ENCODE measurements at regions not wholly inside any gene's neighbourhood (a gene's known extent, or its start where the extent isn't known, plus 50 kb on each side); places are given as distances from the start of the nearest gene placed in this dataset.

DNA sequence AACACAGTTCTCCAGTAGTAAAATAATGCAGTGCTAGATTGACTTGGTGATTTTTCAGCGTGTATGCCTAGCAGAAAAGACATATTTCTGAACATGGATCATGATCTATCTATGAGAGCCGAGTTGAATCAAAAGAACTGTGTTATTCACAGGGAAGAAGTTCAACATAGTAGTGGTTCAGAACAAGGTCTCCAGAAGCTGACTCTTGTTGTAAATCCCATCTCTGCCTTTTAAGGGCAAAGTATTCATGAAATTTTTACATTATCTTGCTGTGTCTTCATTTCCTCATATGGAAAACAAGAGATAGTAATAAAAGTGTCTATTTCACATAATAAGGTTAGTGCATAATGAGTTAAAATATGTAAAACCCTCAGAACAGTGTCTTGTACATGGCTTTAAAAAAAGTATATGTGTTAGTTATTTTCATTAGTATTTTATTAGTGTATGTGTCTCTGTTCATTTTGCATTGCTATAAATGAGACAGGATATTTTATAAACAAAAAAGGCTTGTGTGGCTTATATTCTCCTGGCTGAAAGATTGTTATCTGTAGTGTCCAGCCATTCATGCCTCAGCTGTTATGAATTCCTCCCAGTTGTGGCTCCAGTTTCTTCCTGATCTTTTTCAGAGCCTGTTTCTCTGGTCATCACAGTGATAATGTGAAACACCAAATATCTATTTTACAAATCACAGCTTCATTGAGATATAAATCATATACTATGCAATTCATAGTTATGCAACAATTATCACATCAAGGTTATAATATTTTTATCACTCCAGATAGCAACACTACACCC lies 1351.2 kb downstream of the STIM2 start:
- TF ChIP-seq ELF4 (IDR thresholded peaks at IDR 0.05) (no peak), HDGF (IDR thresholded peaks at IDR 0.05; ENCODE audit: borderline replicate concordance) (no peak), FOXA1 (IDR thresholded peaks at IDR 0.05) (no peak), SP1 (IDR thresholded peaks at IDR 0.05) (no peak), BHLHE40 (IDR thresholded peaks at IDR 0.05; ENCODE audit: borderline replicate concordance) (no peak), ARNT (IDR thresholded peaks at IDR 0.05) (no peak), FOXM1 (IDR thresholded peaks at IDR 0.05; ENCODE audit: borderline replicate concordance) (no peak), SUZ12 (IDR thresholded peaks at IDR 0.05) (no peak), CTBP1 (IDR thresholded peaks at IDR 0.05; ENCODE audit: borderline replicate concordance) (no peak), LEF1 (IDR thresholded peaks at IDR 0.05; ENCODE audit: borderline replicate concordance) (no peak), NFRKB (IDR thresholded peaks at IDR 0.05) (no peak)
- TF ChIP-seq, protein P1, sequence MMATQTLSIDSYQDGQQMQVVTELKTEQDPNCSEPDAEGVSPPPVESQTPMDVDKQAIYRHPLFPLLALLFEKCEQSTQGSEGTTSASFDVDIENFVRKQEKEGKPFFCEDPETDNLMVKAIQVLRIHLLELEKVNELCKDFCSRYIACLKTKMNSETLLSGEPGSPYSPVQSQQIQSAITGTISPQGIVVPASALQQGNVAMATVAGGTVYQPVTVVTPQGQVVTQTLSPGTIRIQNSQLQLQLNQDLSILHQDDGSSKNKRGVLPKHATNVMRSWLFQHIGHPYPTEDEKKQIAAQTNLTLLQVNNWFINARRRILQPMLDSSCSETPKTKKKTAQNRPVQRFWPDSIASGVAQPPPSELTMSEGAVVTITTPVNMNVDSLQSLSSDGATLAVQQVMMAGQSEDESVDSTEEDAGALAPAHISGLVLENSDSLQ (IDR thresholded peaks at IDR 0.05), result no peak

Measured in HEK293T (cell line).